Retina (tissue), 1 donor: ENCODE measurements at regions not wholly inside any gene's neighbourhood (a gene's known extent, or its start where the extent isn't known, plus 50 kb on each side); places are given as distances from the start of the nearest gene placed in this dataset.
A peak's percentile ranks its signal among the peaks of the same experiment; 100 is the strongest.

Experiments
- DNase-seq: peaks from one replicate; pipeline ENCODE4 v3.0.0-alpha.2; 2016

- DNase-seq, result peak; percentile 49
These were observed 71.7 kb upstream of the ZNRF2 start for GRCh38 chr7:30212701-30213111.

DNA sequence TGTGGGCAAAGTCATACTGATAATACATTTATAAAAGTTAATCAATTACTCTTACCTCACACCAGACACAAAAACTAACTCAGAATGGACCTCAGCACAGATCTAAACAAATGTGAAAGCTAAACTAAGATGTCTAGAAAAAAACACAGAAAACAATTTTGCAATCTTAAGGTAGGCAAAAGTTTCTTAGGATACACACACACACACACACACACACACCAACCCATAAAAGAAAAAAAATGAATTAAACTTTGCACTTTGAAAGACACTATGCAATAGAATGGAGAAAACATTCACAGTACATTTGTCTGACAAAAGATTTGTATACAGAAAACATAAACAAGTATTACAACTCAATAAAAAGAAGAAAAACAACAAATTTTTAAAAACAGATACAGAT is 70.8 kb upstream of the ZNRF2 start:
- no peak for DNase-seq

DNA sequence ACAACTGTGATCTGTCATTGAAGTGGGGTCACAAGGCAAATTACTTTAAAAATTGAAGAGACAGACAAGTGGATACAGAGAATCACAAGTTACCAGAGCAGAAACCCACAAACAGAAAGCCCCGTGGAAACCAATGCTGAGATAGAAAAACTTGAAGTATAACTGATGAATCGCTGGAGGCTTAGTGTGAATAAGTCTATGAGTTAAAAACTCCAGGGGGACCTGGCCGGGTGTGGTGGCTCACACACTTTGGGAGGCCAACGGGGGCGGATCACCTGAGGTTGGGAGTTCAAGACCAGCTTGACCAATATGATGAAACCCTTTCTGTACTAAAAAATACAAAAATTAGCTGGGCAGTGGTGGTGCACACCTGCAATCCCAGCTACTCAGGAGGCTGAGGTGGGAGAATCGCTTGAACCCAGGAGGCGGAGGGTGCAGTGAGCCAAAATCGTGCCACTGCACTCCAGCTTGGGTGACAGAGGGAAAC is 69.7 kb upstream of the ZNRF2 start:
- no peak for DNase-seq

DNA sequence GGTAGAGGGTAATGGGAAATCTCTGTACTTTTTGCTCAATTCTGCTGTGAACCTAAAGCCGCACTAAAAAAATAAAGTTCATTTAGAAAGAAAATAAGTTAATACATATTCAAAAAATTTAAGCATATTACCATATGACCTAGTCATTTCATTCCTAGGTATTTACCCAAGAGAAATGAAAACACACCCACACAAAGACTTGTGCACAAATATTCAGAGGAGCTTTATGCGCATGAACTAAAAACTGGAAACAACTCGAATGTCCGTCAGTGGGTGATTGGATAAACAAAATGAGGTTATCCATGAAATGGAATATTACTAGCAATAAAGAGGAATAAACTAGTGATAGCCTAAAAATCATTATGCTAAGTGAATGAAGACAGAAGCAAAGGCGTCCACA is 62.6 kb upstream of the ZNRF2 start:
- DNase-seq, result no peak

GRCh38 chr7:30222515-30223215 is 61.7 kb upstream of the ZNRF2 start:
- no peak for DNase-seq

GRCh38 chr7:30223896-30224295 is 60.5 kb upstream of the ZNRF2 start:
- no peak for DNase-seq

DNA sequence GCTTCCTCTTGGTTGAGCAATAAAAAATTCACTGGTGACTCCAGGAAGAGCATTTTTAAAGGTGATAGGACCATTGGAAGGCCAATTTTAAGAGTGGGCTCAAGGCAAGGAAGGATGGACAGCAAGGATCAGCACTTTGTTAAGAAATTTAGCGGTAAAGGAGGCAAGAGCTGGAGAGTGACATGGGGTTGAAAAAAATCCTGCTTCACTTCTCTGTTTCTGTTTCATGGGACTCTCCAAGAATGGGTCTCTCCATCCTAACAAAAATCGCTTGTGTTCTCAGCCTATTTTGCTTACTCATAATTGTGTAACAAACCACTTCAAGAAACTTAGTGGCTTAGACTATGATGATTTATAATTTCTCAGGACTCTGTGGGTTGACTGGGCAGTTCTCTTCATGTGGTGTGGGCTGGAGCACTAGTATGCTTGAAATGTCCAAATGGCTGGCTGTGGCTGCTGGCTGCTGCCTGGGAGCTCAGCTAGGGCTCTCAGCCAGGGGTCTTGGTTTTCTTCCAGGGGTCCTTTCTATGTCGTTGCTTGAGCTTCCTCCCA is 59.8 kb upstream of the ZNRF2 start:
- DNase-seq, result no peak

DNA sequence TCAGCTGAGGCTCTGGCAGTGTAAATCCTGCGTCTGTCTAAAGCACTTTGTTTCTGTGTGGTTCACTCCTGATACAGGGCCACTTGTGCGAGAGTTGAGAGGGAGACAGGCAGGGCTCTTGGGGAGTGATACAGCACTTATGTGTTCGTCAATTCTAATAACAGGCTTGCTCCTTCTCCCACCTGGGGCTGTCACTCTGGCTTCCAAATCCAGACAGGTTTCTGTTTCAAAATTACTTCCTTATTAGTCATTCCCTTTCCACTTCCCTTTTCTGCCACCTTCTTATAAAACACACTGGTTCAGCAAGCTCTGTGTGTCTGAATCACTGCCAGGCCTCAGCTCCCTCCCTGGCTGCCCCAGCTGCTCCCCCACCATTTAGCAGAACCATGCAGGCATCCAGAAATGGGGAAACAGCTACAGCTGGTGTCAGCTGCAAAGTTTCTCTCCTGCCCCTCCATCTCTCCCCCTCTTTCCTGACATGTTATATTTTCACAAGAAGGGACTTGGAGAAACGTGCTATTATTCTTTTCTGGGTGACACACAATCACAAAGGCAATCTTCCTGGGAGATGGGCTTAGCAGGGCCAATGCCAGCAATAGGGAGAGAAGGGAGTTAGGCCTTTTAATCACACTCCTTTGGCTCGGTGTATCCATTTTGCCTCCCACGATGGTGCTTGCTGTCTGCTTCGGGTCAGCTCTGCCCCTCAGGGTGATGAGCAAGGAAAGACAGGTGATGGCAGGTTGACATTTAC is 58.4 kb upstream of the ZNRF2 start:
- DNase-seq, result peak; percentile 40

DNA sequence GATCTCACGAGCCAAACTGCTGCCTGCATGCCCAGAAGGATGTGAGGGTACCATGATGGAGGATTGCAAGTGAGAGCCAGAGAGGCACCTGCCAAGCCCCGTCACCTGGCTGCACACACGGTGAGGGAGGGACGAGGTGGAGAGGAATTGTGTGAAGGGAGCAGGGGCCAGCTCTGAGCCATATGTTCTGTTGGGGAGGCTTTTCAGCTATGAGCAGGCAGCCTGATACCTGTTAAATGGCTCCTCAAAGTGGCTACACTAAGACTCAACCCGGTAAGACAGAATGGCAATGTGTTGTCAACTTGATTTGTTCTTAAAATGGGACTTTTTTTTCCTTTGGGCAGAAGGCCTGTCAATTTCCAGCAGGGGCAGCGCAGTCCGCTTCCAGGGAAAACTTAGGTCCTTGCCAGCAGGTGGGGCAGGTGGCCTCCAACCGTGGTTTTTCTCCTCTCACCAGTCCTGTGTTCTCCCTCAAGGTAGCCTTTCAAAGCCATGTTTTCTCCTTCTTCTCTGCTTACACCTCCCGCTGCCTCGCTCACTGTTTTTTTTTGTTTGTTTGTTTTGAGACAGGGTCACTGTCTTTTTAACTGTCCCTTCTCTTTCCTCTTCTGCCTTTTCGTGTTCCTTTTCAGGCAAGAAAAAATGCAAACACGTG is 57.7 kb upstream of the ZNRF2 start:
- DNase-seq, result no peak

DNA sequence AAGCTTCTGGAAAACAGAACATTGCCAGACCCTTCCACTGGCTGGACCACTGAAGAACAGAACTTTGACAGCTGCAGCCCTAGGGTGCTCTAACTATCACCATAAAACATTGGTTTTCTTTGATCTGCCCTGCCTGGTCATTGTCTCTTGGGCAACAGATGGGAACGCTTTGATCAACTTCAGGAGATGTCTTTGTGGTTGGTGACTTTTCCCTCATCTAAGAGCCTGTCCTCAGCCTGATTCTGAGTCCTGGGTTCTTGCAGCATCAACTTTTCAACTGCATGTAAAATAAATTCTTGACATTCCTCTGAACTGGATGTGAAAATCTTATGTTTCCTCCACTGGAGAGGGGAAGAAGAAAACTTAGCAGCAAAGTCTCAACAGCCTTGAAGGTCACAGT is 53.1 kb upstream of the ZNRF2 start:
- DNase-seq, result no peak

GRCh38 chr7:30232391-30232790 is 52.0 kb upstream of the ZNRF2 start:
- DNase-seq, result no peak
